Endothelial cell of umbilical vein (primary cell): ENCODE measurements at regions not wholly inside any gene's neighbourhood (a gene's known extent, or its start where the extent isn't known, plus 50 kb on each side); places are given as distances from the start of the nearest gene placed in this dataset.

Experiments
- BruUV-seq: library from RNA; stranded (reverse); fragments of 400-500 nt; replicated peaks from 2 replicates; lab custom pipeline; 2021; lab: Mats Ljungman, UMichigan
- CTCF ChIA-PET: fragments of 300-600, 350-600 bp; sonication (Branson Sonifier 250); formaldehyde crosslinking; loops from one replicate; lab custom pipeline; 2021; ENCODE audit warnings: antibody characterized with exemption, inconsistent platforms; lab: Charles Lee
- POLR2A ChIA-PET: fragments of 300-600, 350-600 bp; sonication (Branson Sonifier 250); formaldehyde crosslinking; loops from one replicate; lab custom pipeline; 2021; ENCODE audit warnings: antibody characterized with exemption, inconsistent platforms; lab: Charles Lee
- DNase-seq: peaks from one replicate; pipeline ENCODE4 v3.0.0-alpha.2; 2011; ENCODE audit warnings: low read depth, low spot score
- FAIRE-seq: peaks from 2 replicates; lab custom pipeline; 2011; peaks lifted over from hg19 to GRCh38; lab: Jason Lieb, UNC
- H2AFZ ChIP-seq: 2 replicates; pipeline ENCODE4 v1.6.0; 2012; ENCODE audit warnings: low read depth, low read length, control low read depth, inconsistent platforms
- H3K27ac ChIP-seq: 2 replicates; pipeline ENCODE4 v1.5.1; 2011; ENCODE audit warnings: low read depth, mild to moderate bottlenecking, control low read depth, low read length, moderate library complexity; ENCODE audit not compliant: insufficient read depth
- H3K27me3 ChIP-seq, 2 experiments: 2 replicates each; pipeline versions ENCODE4 v1.6.0 to v1.6.1; 2011; ENCODE audit warnings: low read length in 2 of 2, mixed read lengths in 1 of 2; ENCODE audit not compliant: control insufficient read depth in 2 of 2, insufficient read depth in 2 of 2
- H3K36me3 ChIP-seq, 2 experiments: 2 replicates in 1 of 2; 3 replicates in 1 of 2; pipeline ENCODE4 v1.5.1; 2011; ENCODE audit warnings: low read length in 2 of 2, mild to moderate bottlenecking in 1 of 2, moderate library complexity in 1 of 2; ENCODE audit not compliant: control insufficient read depth in 2 of 2, insufficient read depth in 2 of 2; ENCODE audit errors: extremely low read depth in 1 of 2
- H3K4me1 ChIP-seq: 3 replicates; pipeline ENCODE4 v1.5.1; 2011; ENCODE audit warnings: mild to moderate bottlenecking, low read length; ENCODE audit not compliant: control insufficient read depth, insufficient read depth; ENCODE audit errors: extremely low read depth
- H3K4me2 ChIP-seq: 2 replicates; pipeline ENCODE4 v1.6.1; 2011; ENCODE audit warnings: low read length, control low read depth, mixed read lengths; ENCODE audit not compliant: insufficient read depth
- H3K4me3 ChIP-seq, 3 experiments: fragments of 200-600 bp in 1 of 3; sonication (generic), shearing (Covaris generic) in 1 of 3; replicated peaks in 1 of 3; 2 replicates each; pipeline ENCODE4 v1.5.1; 2011 to 2016; ENCODE audit warnings: control low read depth in 3 of 3, low read length in 3 of 3, mild to moderate bottlenecking in 2 of 3, inconsistent platforms in 1 of 3, low read depth in 1 of 3, moderate library complexity in 1 of 3; ENCODE audit not compliant: insufficient read depth in 1 of 3
- H3K79me2 ChIP-seq: 2 replicates; pipeline ENCODE4 v1.6.0; 2012; ENCODE audit warnings: low read length, inconsistent platforms; ENCODE audit not compliant: control insufficient read depth, insufficient read depth
- H3K9ac ChIP-seq: replicated peaks from 2 replicates; pipeline ENCODE3; 2011; ENCODE audit warnings: low read length, control low read depth; ENCODE audit not compliant: insufficient read depth; ENCODE audit errors: extremely low read depth
- H3K9me1 ChIP-seq: replicated peaks from 3 replicates; pipeline ENCODE4 v1.6.0; 2011; ENCODE audit warnings: mild to moderate bottlenecking, low read length; ENCODE audit not compliant: control insufficient read depth, insufficient read depth; ENCODE audit errors: extremely low read depth
- H3K9me3 ChIP-seq: replicated peaks from 2 replicates; pipeline ENCODE4 v1.5.1; 2012; ENCODE audit warnings: low read length, inconsistent platforms; ENCODE audit not compliant: control insufficient read depth, insufficient read depth
- H4K20me1 ChIP-seq: replicated peaks from 2 replicates; pipeline ENCODE3; 2011; ENCODE audit warnings: mild to moderate bottlenecking, low read length; ENCODE audit not compliant: control insufficient read depth, insufficient read depth; ENCODE audit errors: extremely low read depth
- EZH2 ChIP-seq: IDR thresholded peaks from 2 replicates; pipeline ENCODE4 v1.6.1; 2012; ENCODE audit warnings: borderline replicate concordance, low read depth, mild to moderate bottlenecking, moderate library complexity, low read length, inconsistent platforms; ENCODE audit not compliant: severe bottlenecking
- FOS ChIP-seq: IDR thresholded peaks from 2 replicates; pipeline ENCODE4 v1.6.1; 2011; ENCODE audit warnings: mild to moderate bottlenecking, low read length, moderate library complexity, borderline replicate concordance; ENCODE audit not compliant: insufficient read depth
- GATA2 ChIP-seq: IDR thresholded peaks from 2 replicates; pipeline ENCODE4 v1.7.0; 2011; ENCODE audit warnings: low read depth, mild to moderate bottlenecking, moderate library complexity, mixed read lengths, low read length; ENCODE audit not compliant: insufficient read length, insufficient read depth
- JUN ChIP-seq: IDR thresholded peaks from 2 replicates; pipeline ENCODE4 v1.6.1; 2011; ENCODE audit warnings: borderline replicate concordance, low read depth; ENCODE audit not compliant: insufficient read length, insufficient read depth
- MYC ChIP-seq: IDR thresholded peaks from one replicate; pipeline ENCODE4 v1.6.1; 2011; ENCODE audit warnings: mild to moderate bottlenecking, low read depth, low read length
- POLR2A ChIP-seq: IDR thresholded peaks from 2 replicates; pipeline ENCODE4 v1.6.1; 2012; ENCODE audit warnings: low read depth, mild to moderate bottlenecking, control low read depth, low read length
- POLR2AphosphoS5 ChIP-seq: IDR thresholded peaks from 2 replicates; pipeline ENCODE4 v1.6.1; 2012; ENCODE audit warnings: low read depth, mild to moderate bottlenecking, control low read depth, low read length, moderate library complexity; ENCODE audit not compliant: insufficient read depth
- dilution Hi-C: fragments of 300-500 bp; cut with MboI; formaldehyde crosslinking; loops from one replicate; pipeline ENCODE4 v1.15.0; 2019; ENCODE audit warnings: low sequenced_read_pairs; ENCODE audit not compliant: extremely low pct_ligation_motif_present
- intact Hi-C: fragments of 100-400 bp; cut with micrococcal nuclease; formaldehyde crosslinking; loops from one replicate; pipeline ENCODE4 v1.10.0; 2022
- TF ChIP-seq, protein P1 (sequence below), 2 donors: IDR thresholded peaks; 1 replicate in 1 of 2; 2 replicates in 1 of 2; pipeline ENCODE4 v1.5.1; 2011; ENCODE audit warnings: low read length in 2 of 2, mild to moderate bottlenecking in 2 of 2, moderate library complexity in 2 of 2, control low read depth in 1 of 2, inconsistent platforms in 1 of 2, low read depth in 1 of 2; ENCODE audit not compliant: insufficient read depth in 1 of 2; ENCODE audit errors: extremely low read depth in 1 of 2
- TF ChIP-seq, protein P2 (sequence below): IDR thresholded peaks from 2 replicates; pipeline ENCODE4 v1.6.1; 2011; ENCODE audit not compliant: insufficient read depth, insufficient read length

DNA sequence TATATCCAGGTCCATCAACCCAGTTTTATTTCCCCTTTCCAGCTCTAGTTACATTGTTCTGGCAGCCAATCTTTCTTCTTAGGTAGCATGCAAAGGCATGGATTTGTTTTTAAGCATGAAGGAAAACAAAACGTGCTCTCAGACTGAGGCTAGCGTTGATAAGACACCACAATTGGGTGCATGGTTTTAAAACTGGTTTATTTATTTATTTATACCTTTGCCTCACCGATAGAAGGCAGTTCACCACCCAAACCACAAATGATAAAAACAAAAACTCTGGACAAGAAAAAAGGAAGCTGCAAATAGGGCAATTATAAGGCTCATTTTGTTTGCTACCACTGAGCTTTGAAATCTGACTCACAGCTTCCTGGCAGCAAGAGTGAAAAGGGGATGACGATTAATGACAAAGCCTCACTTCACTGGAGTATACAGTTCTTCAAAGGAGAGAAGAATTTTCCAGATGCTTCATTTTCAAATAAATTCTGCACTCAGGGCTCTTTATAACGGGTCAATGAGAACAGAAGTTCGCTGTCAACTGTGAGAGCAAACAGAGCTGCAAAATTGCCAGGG, 278.4 kb upstream of the IRX5 start:
- ChIA-PET POLR2A (no interaction called here), CTCF (no interaction called here)
- Histone ChIP-seq H3K9ac (no peak overlapping the region), H3K36me3 (no peaks in the 10 kb centered on the region), H3K9me3 (no peaks in the 10 kb centered on the region), H3K4me1 (no peaks in the 10 kb centered on the region), H3K27me3 (no peaks in the 10 kb centered on the region), H3K27ac (no peak overlapping the region), H4K20me1 (no peaks in the 10 kb centered on the region), H3K9me1 (no peaks in the 10 kb centered on the region), H3K79me2 (no peaks in the 10 kb centered on the region), H2AFZ (no peak overlapping the region), H3K4me2 (no peak overlapping the region), H3K4me3 (no peak overlapping the region)
- no TSS peak for BruUV-seq
- DNase-seq (no peak), FAIRE-seq (no peak)
- TF ChIP-seq POLR2AphosphoS5 (no peak), MYC (no peak), POLR2A (no peak), GATA2 (no peak), EZH2 (no peak), FOS (no peak), JUN (no peak)
- TF ChIP-seq, protein P1, sequence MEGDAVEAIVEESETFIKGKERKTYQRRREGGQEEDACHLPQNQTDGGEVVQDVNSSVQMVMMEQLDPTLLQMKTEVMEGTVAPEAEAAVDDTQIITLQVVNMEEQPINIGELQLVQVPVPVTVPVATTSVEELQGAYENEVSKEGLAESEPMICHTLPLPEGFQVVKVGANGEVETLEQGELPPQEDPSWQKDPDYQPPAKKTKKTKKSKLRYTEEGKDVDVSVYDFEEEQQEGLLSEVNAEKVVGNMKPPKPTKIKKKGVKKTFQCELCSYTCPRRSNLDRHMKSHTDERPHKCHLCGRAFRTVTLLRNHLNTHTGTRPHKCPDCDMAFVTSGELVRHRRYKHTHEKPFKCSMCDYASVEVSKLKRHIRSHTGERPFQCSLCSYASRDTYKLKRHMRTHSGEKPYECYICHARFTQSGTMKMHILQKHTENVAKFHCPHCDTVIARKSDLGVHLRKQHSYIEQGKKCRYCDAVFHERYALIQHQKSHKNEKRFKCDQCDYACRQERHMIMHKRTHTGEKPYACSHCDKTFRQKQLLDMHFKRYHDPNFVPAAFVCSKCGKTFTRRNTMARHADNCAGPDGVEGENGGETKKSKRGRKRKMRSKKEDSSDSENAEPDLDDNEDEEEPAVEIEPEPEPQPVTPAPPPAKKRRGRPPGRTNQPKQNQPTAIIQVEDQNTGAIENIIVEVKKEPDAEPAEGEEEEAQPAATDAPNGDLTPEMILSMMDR (IDR thresholded peaks at IDR 0.05; ENCODE audit: extremely low read depth in 1 of 2, insufficient read depth in 1 of 2, low read depth in 1 of 2, low read length in 2 of 2), result no peak
- TF ChIP-seq, protein P2, sequence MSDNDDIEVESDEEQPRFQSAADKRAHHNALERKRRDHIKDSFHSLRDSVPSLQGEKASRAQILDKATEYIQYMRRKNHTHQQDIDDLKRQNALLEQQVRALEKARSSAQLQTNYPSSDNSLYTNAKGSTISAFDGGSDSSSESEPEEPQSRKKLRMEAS, result no peak
- intact Hi-C loops, result no loop called here
- dilution Hi-C loops, result no loop called here
